ENCODE measurements at regions not wholly inside any gene's neighbourhood (a gene's known extent, or its start where the extent isn't known, plus 50 kb on each side); places are given as distances from the start of the nearest gene placed in this dataset.
A peak's percentile ranks its signal among the peaks of the same experiment; 100 is the strongest.

- Histone ChIP-seq H3K27ac (no peak overlapping the region), H3K4me1 (peaks cover 0 to 6% of the 10 kb centered on the region in 2 donors), H3K4me3 (replicated peaks in 1 of 3) (no peak overlapping the region), H3K27me3 (no peaks in the 10 kb centered on the region), H3K9me3 (no peaks in the 10 kb centered on the region), H3K36me3 (no peaks in the 10 kb centered on the region)
- intact Hi-C loops (cut with DNase I) = no loop called here
- no peak for TF ChIP-seq CTCF (IDR thresholded peaks at IDR 0.05)
- no peak for TF ChIP-seq POLR2A (IDR thresholded peaks at IDR 0.05)
- no peak for DNase-seq
Observed at GRCh38 chr1:221608835-221609320, 133.0 kb downstream of the DUSP10 start.

GRCh38 chr1:221611656-221612046 lies 130.2 kb downstream of the DUSP10 start:
- H3K4me1 ChIP-seq = peaks cover 0 to 6% of the 10 kb centered on the region in 2 donors
- intact Hi-C loops (cut with DNase I) = no loop called here
- H3K36me3 ChIP-seq = no peaks in the 10 kb centered on the region
- no peaks in the 10 kb centered on the region for H3K27me3 ChIP-seq
- no peak overlapping the region for H3K4me3 ChIP-seq (replicated peaks in 1 of 3)
- no peak for DNase-seq
- H3K27ac ChIP-seq = no peak overlapping the region
- 52 to 89% methylated on average over 2 of the region's 2 CpGs for WGBS, 2 donors
- H3K9me3 ChIP-seq = no peaks in the 10 kb centered on the region
- TF ChIP-seq CTCF (IDR thresholded peaks at IDR 0.05) = no peak
- no peak for TF ChIP-seq POLR2A (IDR thresholded peaks at IDR 0.05)

- 41 to 50% methylated on average over 5 of the region's 5 CpGs for WGBS, 2 donors
- no peaks in the 10 kb centered on the region for H3K27me3 ChIP-seq
- no peaks in the 10 kb centered on the region for H3K9me3 ChIP-seq
- peak; percentile 27 to 31 for DNase-seq
- H3K27ac ChIP-seq = peak overlapping the region in 1 of 3 donors; percentile 4
- TF ChIP-seq CTCF (IDR thresholded peaks at IDR 0.05) (no peak), POLR2A (IDR thresholded peaks at IDR 0.05) (no peak)
- intact Hi-C loops (cut with DNase I) = no loop called here
- H3K36me3 ChIP-seq = no peaks in the 10 kb centered on the region
- no peak overlapping the region for H3K4me3 ChIP-seq (replicated peaks in 1 of 3)
- H3K4me1 ChIP-seq = peaks cover 0 to 6% of the 10 kb centered on the region in 2 donors
Observed at GRCh38 chr1:221612047-221612777, 129.7 kb downstream of the DUSP10 start.

- Histone ChIP-seq H3K36me3 (no peaks in the 10 kb centered on the region), H3K4me3 (replicated peaks in 1 of 3) (no peak overlapping the region), H3K27me3 (no peaks in the 10 kb centered on the region), H3K9me3 (no peaks in the 10 kb centered on the region), H3K4me1 (no peaks in the 10 kb centered on the region), H3K27ac (no peak overlapping the region)
- DNase-seq = no peak
- TF ChIP-seq POLR2A (IDR thresholded peaks at IDR 0.05) = no peak
- no peak for TF ChIP-seq CTCF (IDR thresholded peaks at IDR 0.05)
- intact Hi-C loops (cut with DNase I) = no loop called here
- WGBS, 2 donors = 69 to 71% methylated on average over 5 of the region's 5 CpGs
Observed at GRCh38 chr1:221620437-221621384, 121.2 kb downstream of the DUSP10 start.

GRCh38 chr1:221621683-221622082 lies 120.2 kb downstream of the DUSP10 start:
- no peaks in the 10 kb centered on the region for H3K4me1 ChIP-seq
- no peak overlapping the region for H3K4me3 ChIP-seq (replicated peaks in 1 of 3)
- DNase-seq = no peak
- H3K36me3 ChIP-seq = no peaks in the 10 kb centered on the region
- WGBS, 2 donors = 68 to 81% methylated on average over 2 of the region's 2 CpGs
- intact Hi-C loops (cut with DNase I) = no loop called here
- H3K27me3 ChIP-seq = no peaks in the 10 kb centered on the region
- H3K9me3 ChIP-seq = no peaks in the 10 kb centered on the region
- TF ChIP-seq POLR2A (IDR thresholded peaks at IDR 0.05) (no peak), CTCF (IDR thresholded peaks at IDR 0.05) (no peak)
- H3K27ac ChIP-seq = no peak overlapping the region

Data from thyroid gland (tissue), 4 donors.